RWPE1 (cell line): ENCODE measurements at regions not wholly inside any gene's neighbourhood (a gene's known extent, or its start where the extent isn't known, plus 50 kb on each side); places are given as distances from the start of the nearest gene placed in this dataset.

ENCODE experiments used
- CTCF ChIA-PET: fragments of 350-600 bp; sonication (Branson Sonifier 250); formaldehyde crosslinking; extraction: SDS; loops from one replicate; lab custom pipeline; 2021; lab: Yijun Ruan, JAX
- POLR2A ChIA-PET: fragments of 400-600 bp; formaldehyde crosslinking; extraction: SDS; loops from one replicate; lab custom pipeline; 2020; ENCODE audit warnings: antibody characterized with exemption; ENCODE audit not compliant: low non-redundant PET; lab: Yijun Ruan, JAX
- DNase-seq: peaks from one replicate; pipeline ENCODE4 v3.0.0; 2012; ENCODE audit warnings: low spot score
- H3K27ac ChIP-seq: fragments of 450-650 bp; 2 replicates; pipeline ENCODE4 v1.5.1; 2017
- CTCF ChIP-seq: fragments of 450-650 bp; conservative IDR thresholded peaks from 2 replicates; pipeline ENCODE4 v1.5.1; 2017; ENCODE audit warnings: low read depth, mild to moderate bottlenecking

DNA sequence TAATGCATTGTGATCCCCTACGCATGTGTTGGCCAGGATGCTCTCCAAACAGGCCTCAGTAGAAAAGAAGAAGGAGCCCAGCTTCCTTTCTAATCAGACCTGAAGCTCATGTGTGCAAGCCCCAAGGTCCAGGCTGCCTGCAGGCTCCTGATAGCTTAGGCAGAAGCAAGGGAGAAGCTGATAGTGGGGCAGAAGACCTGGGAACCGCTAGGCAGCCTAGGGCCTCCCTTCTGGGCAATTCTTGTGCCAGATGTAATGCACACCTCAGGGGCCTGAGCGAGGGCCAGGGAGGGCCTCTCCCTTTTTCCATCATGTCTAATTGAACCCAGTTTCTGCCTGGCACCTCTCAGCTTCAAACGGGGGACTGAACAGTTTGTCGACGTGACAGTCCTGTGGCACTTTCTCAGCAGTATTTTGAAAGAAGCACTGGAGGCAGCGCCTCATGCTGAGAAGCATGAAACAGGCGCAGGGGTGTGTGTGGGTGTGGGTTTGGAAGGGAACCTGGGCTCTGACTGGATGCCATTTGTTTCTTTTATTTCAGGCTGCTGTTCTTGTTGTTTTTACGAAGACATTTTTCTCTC, 212.8 kb downstream of the PIK3R1 start:
- H3K27ac ChIP-seq: no peak overlapping the region; the same call in 1 of the 2 replicates
- no peak for DNase-seq
- POLR2A ChIA-PET: no interaction called here
- no peak for TF ChIP-seq CTCF
- CTCF ChIA-PET: interaction anchor here (0.6 kb wide), 1 partner anchor 562 kb away, joined by 6 read pairs; no protein-coding TSS in a partner anchor

DNA sequence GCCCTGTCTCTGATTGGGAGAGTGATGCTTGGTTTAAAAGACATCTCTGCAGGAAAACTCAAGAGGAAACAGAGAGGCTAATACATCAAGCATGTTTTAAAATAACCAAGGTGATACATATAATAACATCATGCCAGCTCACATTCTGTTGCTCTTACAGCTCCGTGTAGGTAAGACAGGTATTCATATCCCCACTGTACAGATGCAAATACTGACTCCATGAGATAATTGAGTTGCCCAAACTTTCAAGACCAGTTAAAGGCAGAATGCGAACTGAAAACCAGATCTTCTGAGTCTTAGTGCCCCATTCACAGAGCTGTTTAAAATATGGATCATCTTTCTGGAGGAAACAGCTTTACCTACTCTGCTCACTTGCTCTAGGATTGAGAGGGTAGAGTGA, 214.0 kb downstream of the PIK3R1 start:
- H3K27ac ChIP-seq: no peak overlapping the region
- TF ChIP-seq CTCF: no peak
- DNase-seq: no peak
- POLR2A ChIA-PET: no interaction called here
- CTCF ChIA-PET: interaction anchor here (0.6 to 1.1 kb wide), 3 partner anchors 15 to 143 kb away, joined by 3 to 5 read pairs (median 3); no protein-coding TSS in a partner anchor

GRCh38 chr5:68430279-68430678, 214.7 kb downstream of the PIK3R1 start:
- no peak for DNase-seq
- ChIA-PET POLR2A (no interaction called here), CTCF (interaction anchor here (1.1 kb wide), 1 partner anchor 144 kb away, joined by 5 read pairs; no protein-coding TSS in a partner anchor)
- no peak for TF ChIP-seq CTCF
- no peak overlapping the region for H3K27ac ChIP-seq

GRCh38 chr5:68431186-68431585, 215.6 kb downstream of the PIK3R1 start:
- no peak for TF ChIP-seq CTCF
- DNase-seq: no peak
- POLR2A ChIA-PET: no interaction called here
- H3K27ac ChIP-seq: no peak overlapping the region
- CTCF ChIA-PET: no interaction called here

GRCh38 chr5:68431601-68432337, 216.2 kb downstream of the PIK3R1 start:
- no peak for DNase-seq
- TF ChIP-seq CTCF: no peak
- POLR2A ChIA-PET: no interaction called here
- CTCF ChIA-PET: no interaction called here
- no peak overlapping the region for H3K27ac ChIP-seq

DNA sequence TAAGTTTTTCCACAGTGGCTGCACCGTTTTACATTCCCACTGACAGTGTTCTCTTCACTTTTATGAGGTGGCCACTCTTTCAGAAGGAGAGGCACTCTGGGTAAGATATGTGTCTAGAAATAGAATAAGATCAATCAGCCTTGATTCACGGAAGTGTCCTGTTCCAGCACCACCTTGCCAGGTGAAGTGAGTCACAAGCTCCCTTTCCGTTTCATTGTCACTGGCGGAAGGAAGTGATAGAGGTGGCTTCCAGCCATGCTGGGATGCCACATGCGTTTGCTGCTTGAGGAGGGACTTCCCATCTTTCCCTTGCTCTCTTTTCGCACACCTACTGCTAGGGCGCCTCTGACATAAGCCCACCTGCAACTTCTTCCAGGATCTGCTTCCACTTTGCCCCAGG, 217.1 kb downstream of the PIK3R1 start:
- no peak for DNase-seq
- CTCF ChIA-PET: interaction anchor here (1.7 kb wide), 1 partner anchor 146 kb away, joined by 6 read pairs; no protein-coding TSS in a partner anchor
- H3K27ac ChIP-seq: no peak overlapping the region; the same call in 1 of the 2 replicates
- no peak for TF ChIP-seq CTCF
- POLR2A ChIA-PET: no interaction called here
